Stimulated activated CD4-positive, alpha-beta T cell treated with anti-CD3 and anti-CD28 coated beads, Interleukin-12 subunit alpha, Interleukin-12 subunit beta, amount 100 ng/mL, for 4 hours (primary cell): ENCODE measurements at regions not wholly inside any gene's neighbourhood (a gene's known extent, or its start where the extent isn't known, plus 50 kb on each side); places are given as distances from the start of the nearest gene placed in this dataset.

Experiments used
- DNase-seq: peaks from one replicate; pipeline ENCODE4 v3.0.0-alpha.2; 2020

- DNase-seq = no peak
Observed at GRCh38 chr2:204049635-204050034, 113.1 kb downstream of the ICOS start.

- no peak for DNase-seq
Observed at GRCh38 chr2:204050681-204051080, 114.1 kb downstream of the ICOS start.

- DNase-seq = no peak
Observed at GRCh38 chr2:204051476-204051875, 114.9 kb downstream of the ICOS start.

GRCh38 chr2:204051984-204052556, 115.5 kb downstream of the ICOS start:
- DNase-seq = no peak

- DNase-seq = no peak
Observed at GRCh38 chr2:204059016-204059415, 122.5 kb downstream of the ICOS start.

GRCh38 chr2:204060841-204061240, 124.3 kb downstream of the ICOS start:
- DNase-seq = no peak

GRCh38 chr2:204061241-204061640, 124.7 kb downstream of the ICOS start:
- DNase-seq = no peak

GRCh38 chr2:204064119-204064518, 127.6 kb downstream of the ICOS start:
- no peak for DNase-seq

- no peak for DNase-seq
Observed at GRCh38 chr2:204065566-204065965, 129.0 kb downstream of the ICOS start.

GRCh38 chr2:204066051-204066450, 129.5 kb downstream of the ICOS start:
- no peak for DNase-seq

GRCh38 chr2:204069804-204070203, 133.2 kb downstream of the ICOS start:
- no peak for DNase-seq

- DNase-seq = peak; percentile 73
Observed at GRCh38 chr2:204072443-204073324, 136.1 kb downstream of the ICOS start.

- no peak for DNase-seq
Observed at GRCh38 chr2:204074456-204074855, 137.9 kb downstream of the ICOS start.

- DNase-seq = no peak
Observed at GRCh38 chr2:204078003-204078698, 141.6 kb downstream of the ICOS start.

- no peak for DNase-seq
Observed at GRCh38 chr2:204081487-204082425, 145.2 kb downstream of the ICOS start.

GRCh38 chr2:204086167-204086566, 149.6 kb downstream of the ICOS start:
- DNase-seq = no peak

- DNase-seq = no peak
Observed at GRCh38 chr2:204089105-204089504, 152.5 kb downstream of the ICOS start.

GRCh38 chr2:204089574-204089973, 153.0 kb downstream of the ICOS start:
- no peak for DNase-seq

GRCh38 chr2:204090021-204090420, 153.5 kb downstream of the ICOS start:
- no peak for DNase-seq

- no peak for DNase-seq
Observed at GRCh38 chr2:204104811-204105210, 168.2 kb downstream of the ICOS start.

- no peak for DNase-seq
Observed at GRCh38 chr2:204108330-204108751, 171.8 kb downstream of the ICOS start.

- DNase-seq = no peak
Observed at GRCh38 chr2:204108781-204109295, 172.3 kb downstream of the ICOS start.
